T-helper 1 cell treated with Interleukin-12 subunit alpha and Interleukin-12 subunit beta and Interleukin-4 antibody, amounts not matched to agents 30 μg/mL and 1 μg/mL, for 36 hours (primary cell): ENCODE measurements at regions not wholly inside any gene's neighbourhood (a gene's known extent, or its start where the extent isn't known, plus 50 kb on each side); places are given as distances from the start of the nearest gene placed in this dataset.

Experiments used
- H3K27ac Mint-ChIP-seq: one replicate; pipeline ENCODE4 v1.8.0; 2021; ENCODE audit warnings: mild to moderate bottlenecking, mixed read lengths
- H3K27me3 Mint-ChIP-seq: one replicate; pipeline ENCODE4 v1.8.0; 2021; ENCODE audit warnings: low read depth, mixed read lengths
- H3K36me3 Mint-ChIP-seq: one replicate; pipeline ENCODE4 v1.8.0; 2021; ENCODE audit warnings: low read depth, mixed read lengths
- H3K4me1 Mint-ChIP-seq: one replicate; pipeline ENCODE4 v1.8.0; 2021; ENCODE audit warnings: low read depth, mixed read lengths
- H3K4me3 Mint-ChIP-seq: one replicate; pipeline ENCODE4 v1.8.0; 2021; ENCODE audit warnings: mild to moderate bottlenecking, moderate library complexity, mixed read lengths
- H3K9me3 Mint-ChIP-seq: one replicate; pipeline ENCODE4 v1.8.0; 2021; ENCODE audit warnings: mixed read lengths

GRCh38 chr10:121155742-121156474 lies 304.7 kb downstream of the WDR11 start:
- no peak overlapping the region for H3K4me3 Mint-ChIP-seq
- H3K4me1 Mint-ChIP-seq, result no peaks in the 10 kb centered on the region
- H3K36me3 Mint-ChIP-seq, result no peaks in the 10 kb centered on the region
- no peak overlapping the region for H3K27ac Mint-ChIP-seq
- H3K27me3 Mint-ChIP-seq, result no peaks in the 10 kb centered on the region
- no peaks in the 10 kb centered on the region for H3K9me3 Mint-ChIP-seq

- no peaks in the 10 kb centered on the region for H3K27me3 Mint-ChIP-seq
- no peaks in the 10 kb centered on the region for H3K36me3 Mint-ChIP-seq
- no peak overlapping the region for H3K4me3 Mint-ChIP-seq
- no peaks in the 10 kb centered on the region for H3K9me3 Mint-ChIP-seq
- H3K27ac Mint-ChIP-seq, result no peak overlapping the region
- no peaks in the 10 kb centered on the region for H3K4me1 Mint-ChIP-seq
Measured at GRCh38 chr10:121157998-121158397, 306.8 kb downstream of the WDR11 start.

- H3K9me3 Mint-ChIP-seq, result no peaks in the 10 kb centered on the region
- H3K4me1 Mint-ChIP-seq, result no peaks in the 10 kb centered on the region
- no peaks in the 10 kb centered on the region for H3K36me3 Mint-ChIP-seq
- no peaks in the 10 kb centered on the region for H3K27me3 Mint-ChIP-seq
- no peak overlapping the region for H3K4me3 Mint-ChIP-seq
- H3K27ac Mint-ChIP-seq, result no peak overlapping the region
Measured at GRCh38 chr10:121158988-121159579, 307.9 kb downstream of the WDR11 start.

- Mint-ChIP-seq H3K4me3 (no peak overlapping the region), H3K27ac (no peak overlapping the region), H3K27me3 (no peaks in the 10 kb centered on the region), H3K4me1 (no peaks in the 10 kb centered on the region), H3K9me3 (no peaks in the 10 kb centered on the region), H3K36me3 (no peaks in the 10 kb centered on the region)
Measured at GRCh38 chr10:121159670-121160069, 308.5 kb downstream of the WDR11 start.

- Mint-ChIP-seq H3K27ac (no peak overlapping the region), H3K27me3 (no peaks in the 10 kb centered on the region), H3K9me3 (peaks cover 3% of the 10 kb centered on the region), H3K4me3 (no peak overlapping the region), H3K36me3 (no peaks in the 10 kb centered on the region), H3K4me1 (no peaks in the 10 kb centered on the region)
Measured at GRCh38 chr10:121165276-121165675, 314.1 kb downstream of the WDR11 start.

- H3K27ac Mint-ChIP-seq, result no peak overlapping the region
- H3K4me3 Mint-ChIP-seq, result no peak overlapping the region
- H3K36me3 Mint-ChIP-seq, result no peaks in the 10 kb centered on the region
Measured at GRCh38 chr10:121167534-121168243, 316.5 kb downstream of the WDR11 start.

GRCh38 chr10:121168545-121169216 lies 317.5 kb downstream of the WDR11 start:
- Mint-ChIP-seq H3K36me3 (no peaks in the 10 kb centered on the region), H3K9me3 (peaks cover 3% of the 10 kb centered on the region), H3K4me3 (no peak overlapping the region), H3K27ac (no peak overlapping the region), H3K4me1 (no peaks in the 10 kb centered on the region), H3K27me3 (no peaks in the 10 kb centered on the region)

More at GRCh38 chr10:121167534-121168243, 316.5 kb downstream of the WDR11 start:
- Mint-ChIP-seq H3K27me3 (no peaks in the 10 kb centered on the region), H3K9me3 (peaks cover 3% of the 10 kb centered on the region), H3K4me1 (no peaks in the 10 kb centered on the region)

- Mint-ChIP-seq H3K4me1 (no peaks in the 10 kb centered on the region), H3K9me3 (peaks cover 3% of the 10 kb centered on the region), H3K27me3 (no peaks in the 10 kb centered on the region), H3K4me3 (no peak overlapping the region), H3K36me3 (no peaks in the 10 kb centered on the region), H3K27ac (no peak overlapping the region)
Measured at GRCh38 chr10:121169406-121169805, 318.2 kb downstream of the WDR11 start.

- Mint-ChIP-seq H3K4me1 (no peaks in the 10 kb centered on the region), H3K36me3 (no peaks in the 10 kb centered on the region), H3K27me3 (no peaks in the 10 kb centered on the region), H3K4me3 (no peak overlapping the region), H3K27ac (no peak overlapping the region), H3K9me3 (peaks cover 3% of the 10 kb centered on the region)
Measured at GRCh38 chr10:121171825-121172787, 320.9 kb downstream of the WDR11 start.

GRCh38 chr10:121179006-121179405 lies 327.8 kb downstream of the WDR11 start:
- Mint-ChIP-seq H3K4me3 (no peak overlapping the region), H3K36me3 (no peaks in the 10 kb centered on the region), H3K4me1 (no peaks in the 10 kb centered on the region), H3K27ac (no peak overlapping the region), H3K9me3 (no peaks in the 10 kb centered on the region), H3K27me3 (no peaks in the 10 kb centered on the region)

- no peaks in the 10 kb centered on the region for H3K36me3 Mint-ChIP-seq
- H3K27ac Mint-ChIP-seq, result no peak overlapping the region
- no peaks in the 10 kb centered on the region for H3K9me3 Mint-ChIP-seq
- H3K4me1 Mint-ChIP-seq, result no peaks in the 10 kb centered on the region
- no peaks in the 10 kb centered on the region for H3K27me3 Mint-ChIP-seq
- no peak overlapping the region for H3K4me3 Mint-ChIP-seq
Measured at GRCh38 chr10:121182219-121182618, 331.1 kb downstream of the WDR11 start.

GRCh38 chr10:121183236-121183635 lies 332.1 kb downstream of the WDR11 start:
- Mint-ChIP-seq H3K27ac (no peak overlapping the region), H3K4me1 (no peaks in the 10 kb centered on the region), H3K4me3 (no peak overlapping the region), H3K36me3 (no peaks in the 10 kb centered on the region), H3K27me3 (no peaks in the 10 kb centered on the region), H3K9me3 (no peaks in the 10 kb centered on the region)

- Mint-ChIP-seq H3K4me3 (no peak overlapping the region), H3K27ac (no peak overlapping the region), H3K4me1 (no peaks in the 10 kb centered on the region), H3K9me3 (no peaks in the 10 kb centered on the region), H3K27me3 (no peaks in the 10 kb centered on the region), H3K36me3 (no peaks in the 10 kb centered on the region)
Measured at GRCh38 chr10:121183707-121184106, 332.5 kb downstream of the WDR11 start.
